GM12873 (cell line): ENCODE measurements at regions not wholly inside any gene's neighbourhood (a gene's known extent, or its start where the extent isn't known, plus 50 kb on each side); places are given as distances from the start of the nearest gene placed in this dataset.

ENCODE experiments used
- CTCF ChIP-seq: IDR thresholded peaks from 2 replicates; pipeline ENCODE4 v1.5.1; 2012; ENCODE audit warnings: low read depth, mild to moderate bottlenecking, moderate library complexity, low read length, control low read depth; ENCODE audit not compliant: insufficient read depth; ENCODE audit errors: missing control alignments

- no peak for TF ChIP-seq CTCF
Observed at GRCh38 chr1:18571275-18571674, 59.4 kb upstream of the PAX7 start.

- TF ChIP-seq CTCF, result no peak
Observed at GRCh38 chr1:18572022-18572880, 58.4 kb upstream of the PAX7 start.

- no peak for TF ChIP-seq CTCF
Observed at GRCh38 chr1:18573170-18573569, 57.5 kb upstream of the PAX7 start.

- TF ChIP-seq CTCF, result no peak
Observed at GRCh38 chr1:18574754-18575153, 55.9 kb upstream of the PAX7 start.

- TF ChIP-seq CTCF, result peak; percentile 75
Observed at GRCh38 chr1:18575620-18576019, 55.0 kb upstream of the PAX7 start.

GRCh38 chr1:18578271-18578670 is 52.4 kb upstream of the PAX7 start:
- no peak for TF ChIP-seq CTCF

GRCh38 chr1:18580047-18580446 is 50.6 kb upstream of the PAX7 start:
- TF ChIP-seq CTCF, result no peak
